ENCODE measurements at regions not wholly inside any gene's neighbourhood (a gene's known extent, or its start where the extent isn't known, plus 50 kb on each side); places are given as distances from the start of the nearest gene placed in this dataset.

GRCh38 chr20:39886650-39887190, 802.3 kb downstream of the MAFB start:
- H3K4me3 ChIP-seq (ENCODE audit: low read length), result no peak overlapping the region
- no peak for DNase-seq (ENCODE audit: low read depth)
- TF ChIP-seq CTCF (IDR thresholded peaks at IDR 0.05; ENCODE audit: insufficient read depth, low read depth, low read length, missing control alignments), result no peak

GRCh38 chr20:39885975-39886649, 802.9 kb downstream of the MAFB start:
- H3K4me3 ChIP-seq (ENCODE audit: low read length), result no peak overlapping the region
- peak; percentile 86 for DNase-seq (ENCODE audit: low read depth)
- TF ChIP-seq CTCF (IDR thresholded peaks at IDR 0.05; ENCODE audit: insufficient read depth, low read depth, low read length, missing control alignments), result peak; percentile 59

GRCh38 chr20:39882806-39883205, 806.2 kb downstream of the MAFB start:
- H3K4me3 ChIP-seq (ENCODE audit: low read length), result no peak overlapping the region
- DNase-seq (ENCODE audit: low read depth), result no peak
- TF ChIP-seq CTCF (IDR thresholded peaks at IDR 0.05; ENCODE audit: insufficient read depth, low read depth, low read length, missing control alignments), result no peak

- no peak overlapping the region for H3K4me3 ChIP-seq (ENCODE audit: low read length)
- DNase-seq (ENCODE audit: low read depth), result peak; percentile 87
- TF ChIP-seq CTCF (IDR thresholded peaks at IDR 0.05; ENCODE audit: insufficient read depth, low read depth, low read length, missing control alignments), result peak; percentile 62
Observed at GRCh38 chr20:39880890-39881289, 808.1 kb downstream of the MAFB start.

- no peak for TF ChIP-seq CTCF (IDR thresholded peaks at IDR 0.05; ENCODE audit: insufficient read depth, low read depth, low read length, missing control alignments)
- no peak overlapping the region for H3K4me3 ChIP-seq (ENCODE audit: low read length)
- DNase-seq (ENCODE audit: low read depth), result peak; percentile 41
Observed at GRCh38 chr20:39879296-39879695, 809.7 kb downstream of the MAFB start.

GRCh38 chr20:39878809-39879208, 810.2 kb downstream of the MAFB start:
- no peak for TF ChIP-seq CTCF (IDR thresholded peaks at IDR 0.05; ENCODE audit: insufficient read depth, low read depth, low read length, missing control alignments)
- no peak overlapping the region for H3K4me3 ChIP-seq (ENCODE audit: low read length)
- peak; percentile 93 for DNase-seq (ENCODE audit: low read depth)

GRCh38 chr20:39878320-39878719, 810.7 kb downstream of the MAFB start:
- H3K4me3 ChIP-seq (ENCODE audit: low read length), result no peak overlapping the region
- DNase-seq (ENCODE audit: low read depth), result no peak
- no peak for TF ChIP-seq CTCF (IDR thresholded peaks at IDR 0.05; ENCODE audit: insufficient read depth, low read depth, low read length, missing control alignments)

All from epithelial cell of esophagus (primary cell).